GM18499 (cell line): ENCODE measurements at regions not wholly inside any gene's neighbourhood (a gene's known extent, or its start where the extent isn't known, plus 50 kb on each side); places are given as distances from the start of the nearest gene placed in this dataset.

Experiments used
- ATAC-seq: cut with Tn5 transposase; IDR thresholded peaks from one replicate; pipeline ENCODE4 v1.9.1; 2021; ENCODE audit warnings: moderate number of reproducible peaks; ENCODE audit not compliant: insufficient read depth, unreplicated experiment

- no peak for ATAC-seq
Observed at GRCh38 chr5:74279244-74279643, 361.3 kb downstream of the ENC1 start.

DNA sequence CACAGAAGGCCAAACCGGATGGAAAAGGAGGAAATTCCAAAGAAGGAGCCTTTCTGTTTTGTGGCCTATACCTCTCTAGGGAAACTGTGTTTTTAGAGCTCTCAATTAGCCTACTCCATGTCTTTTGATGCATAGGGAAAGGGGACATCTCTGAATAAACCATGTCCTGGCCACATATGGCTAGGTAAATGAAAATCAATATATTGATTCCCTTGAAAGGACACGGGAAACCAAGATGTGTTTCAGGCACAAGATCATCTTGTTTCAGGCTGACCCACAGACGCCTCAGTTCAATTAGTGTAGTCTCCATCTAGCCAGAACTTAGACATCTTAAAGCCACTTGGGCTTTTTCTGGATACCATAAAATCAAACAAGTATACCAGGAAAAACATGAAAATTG is 363.1 kb downstream of the ENC1 start:
- no peak for ATAC-seq

DNA sequence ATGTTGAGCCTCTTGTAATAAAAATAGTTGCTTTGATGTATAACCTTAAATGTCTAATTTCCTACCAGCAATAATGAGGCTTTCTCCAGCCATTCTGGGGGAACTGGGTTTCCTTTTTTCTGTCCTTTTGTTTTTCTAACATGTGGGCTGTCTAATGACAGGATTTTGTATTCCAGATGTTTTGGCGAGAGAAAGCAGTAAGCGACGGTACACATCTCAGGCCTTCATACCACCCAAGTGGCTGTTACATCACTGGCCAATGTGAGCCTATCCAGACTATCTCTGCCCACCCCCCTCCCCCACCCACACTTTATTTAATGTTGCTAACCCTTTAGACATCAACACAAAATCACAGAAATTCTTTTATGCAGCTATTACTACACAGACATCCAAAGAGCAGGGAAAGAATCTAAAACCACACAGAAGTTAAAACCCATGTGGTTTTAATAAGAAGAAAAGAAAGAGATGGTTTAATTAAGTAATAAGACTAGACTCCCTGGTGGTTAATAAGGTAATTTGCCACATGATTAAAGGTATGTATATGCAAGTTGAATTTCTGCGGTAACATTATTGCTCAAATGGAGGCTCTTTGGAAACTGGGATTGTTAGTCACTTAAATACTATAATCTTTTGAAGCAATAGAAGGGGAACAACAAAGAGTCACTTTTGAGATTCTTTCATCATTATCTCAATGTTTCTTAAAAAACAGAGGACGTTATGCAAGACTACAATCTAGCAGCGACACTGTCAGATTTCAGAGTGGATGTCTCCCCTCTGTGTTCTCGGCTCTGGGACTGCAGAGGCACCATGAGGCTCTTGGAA is 365.1 kb downstream of the ENC1 start:
- ATAC-seq: no peak

DNA sequence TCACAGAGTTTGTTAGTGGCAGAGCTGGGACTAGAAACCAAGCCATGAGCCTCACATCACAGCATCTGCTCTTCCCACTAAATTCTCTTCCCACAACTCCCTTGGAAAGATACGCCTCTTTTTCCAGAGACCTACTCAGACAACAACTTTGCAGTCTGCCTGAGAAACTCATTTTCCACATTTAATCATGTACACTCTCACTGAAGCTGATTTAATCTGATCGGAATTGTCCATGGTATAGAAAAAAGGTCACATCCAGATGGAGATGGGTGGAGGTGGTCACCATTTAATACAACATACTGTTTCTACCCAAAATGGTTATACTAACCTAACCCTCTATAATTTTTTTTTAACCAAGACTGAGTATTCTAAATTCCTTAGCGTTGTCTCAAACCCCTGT is 366.2 kb downstream of the ENC1 start:
- no peak for ATAC-seq

- no peak for ATAC-seq
Observed at GRCh38 chr5:74272831-74273451, 367.6 kb downstream of the ENC1 start.

GRCh38 chr5:74272024-74272775 is 368.3 kb downstream of the ENC1 start:
- ATAC-seq: no peak

DNA sequence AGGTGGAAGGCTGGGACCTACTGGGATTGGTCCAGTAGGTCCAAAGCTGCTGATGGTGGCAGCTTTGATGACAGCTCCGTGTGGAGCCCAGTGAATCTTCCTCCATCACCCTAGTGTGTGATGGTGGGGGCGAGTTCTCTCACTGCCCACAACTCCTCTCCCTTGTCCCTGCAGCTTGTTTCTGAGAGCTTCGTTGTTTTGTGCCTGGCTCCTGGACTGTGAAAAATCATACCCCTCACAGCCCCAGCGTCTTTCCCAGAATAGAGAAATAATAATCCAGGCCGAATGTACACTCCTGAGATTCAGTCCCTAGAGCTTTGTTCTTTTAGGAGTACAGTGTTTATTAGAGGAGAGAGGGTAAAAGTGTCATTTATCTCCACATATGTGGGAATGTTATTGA is 372.2 kb downstream of the ENC1 start:
- ATAC-seq: no peak

DNA sequence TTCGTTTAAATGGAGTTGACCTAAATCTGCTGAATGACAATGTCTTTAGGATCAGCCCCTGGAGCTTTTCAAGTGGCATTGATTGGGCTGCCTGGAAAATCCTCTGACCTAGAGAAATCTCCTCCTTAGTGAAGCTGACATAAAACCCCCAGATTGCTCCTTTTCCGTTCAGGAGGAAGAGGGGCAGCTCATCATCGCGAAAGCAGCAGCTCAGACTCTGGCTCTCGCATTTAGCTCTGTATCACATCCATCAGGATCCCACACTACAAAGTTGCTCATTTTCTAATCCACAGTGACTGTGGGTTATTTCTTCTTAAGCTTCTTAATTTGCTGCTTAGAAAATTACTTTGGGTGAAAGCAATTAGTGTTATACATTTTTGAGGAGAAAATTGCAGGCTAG is 373.7 kb downstream of the ENC1 start:
- ATAC-seq: no peak

- no peak for ATAC-seq
Observed at GRCh38 chr5:74266132-74266531, 374.4 kb downstream of the ENC1 start.

DNA sequence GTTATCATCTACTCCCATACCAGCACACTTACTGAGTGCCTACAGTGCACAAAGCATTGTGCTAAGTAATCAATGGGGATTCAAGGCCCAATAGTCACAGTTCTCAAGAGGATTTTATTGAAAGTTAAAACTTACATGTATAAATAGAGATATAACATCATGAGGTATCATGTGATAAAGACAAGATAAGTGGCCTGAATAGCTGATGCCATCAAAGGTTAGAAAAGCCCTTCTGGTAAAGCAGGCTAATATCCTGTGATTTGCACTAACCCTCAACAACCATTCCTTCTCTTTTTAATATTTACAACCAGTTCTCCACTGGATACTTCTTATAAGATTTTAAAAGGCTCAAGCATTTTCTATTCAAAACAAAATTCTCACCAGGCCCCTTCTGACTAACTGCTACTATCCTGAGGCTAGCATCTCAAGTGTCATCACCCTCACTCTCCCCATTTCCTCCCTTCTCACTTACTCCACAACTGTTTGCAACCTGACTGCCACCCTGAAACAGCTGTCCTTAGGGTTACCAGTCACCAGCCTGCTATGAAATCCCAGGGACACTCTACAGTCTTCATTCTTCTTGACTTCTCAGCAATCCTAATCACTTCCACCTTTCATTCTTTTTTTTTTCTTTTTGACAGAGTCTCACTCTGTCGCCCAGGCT is 377.9 kb downstream of the ENC1 start:
- ATAC-seq: no peak

DNA sequence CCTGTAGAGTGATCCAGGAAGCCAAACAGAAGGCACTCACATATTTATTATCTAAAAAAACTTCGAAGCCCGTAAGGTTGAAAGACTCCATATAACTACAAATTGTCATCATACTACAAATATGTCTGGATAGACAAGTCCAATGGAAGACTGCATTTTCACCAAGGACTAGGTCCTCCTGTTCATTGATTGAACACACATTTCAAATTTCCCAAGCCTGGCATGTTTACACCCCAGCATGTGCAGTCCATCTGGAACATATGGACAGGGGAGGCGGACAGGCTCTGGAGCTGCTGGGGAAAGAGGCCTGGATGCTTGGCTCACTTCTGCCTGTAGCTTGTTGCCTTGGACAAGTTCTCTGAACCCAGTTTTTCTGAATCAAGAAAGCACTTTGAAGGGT is 378.7 kb downstream of the ENC1 start:
- no peak for ATAC-seq

- ATAC-seq: no peak
Observed at GRCh38 chr5:74261421-74261820, 379.1 kb downstream of the ENC1 start.

DNA sequence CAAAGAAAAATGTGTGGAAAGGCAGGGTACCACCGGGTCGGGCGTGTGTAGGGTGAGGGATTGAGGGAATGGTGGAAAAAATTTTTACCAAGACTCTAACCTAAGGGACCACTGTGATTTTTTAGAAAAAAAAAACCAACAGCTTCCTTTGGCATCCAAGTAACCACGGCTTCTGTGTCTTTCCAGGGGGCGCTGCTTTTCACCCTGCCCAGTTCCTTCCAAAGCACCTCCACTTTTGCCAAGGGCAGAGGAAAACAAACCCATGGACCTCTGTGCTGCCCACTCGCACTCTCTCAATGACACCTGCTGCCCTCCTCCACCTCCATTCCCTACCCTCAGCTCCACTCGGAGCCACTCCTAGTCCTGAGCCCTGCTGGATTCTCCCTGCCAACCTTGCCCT is 381.0 kb downstream of the ENC1 start:
- no peak for ATAC-seq

DNA sequence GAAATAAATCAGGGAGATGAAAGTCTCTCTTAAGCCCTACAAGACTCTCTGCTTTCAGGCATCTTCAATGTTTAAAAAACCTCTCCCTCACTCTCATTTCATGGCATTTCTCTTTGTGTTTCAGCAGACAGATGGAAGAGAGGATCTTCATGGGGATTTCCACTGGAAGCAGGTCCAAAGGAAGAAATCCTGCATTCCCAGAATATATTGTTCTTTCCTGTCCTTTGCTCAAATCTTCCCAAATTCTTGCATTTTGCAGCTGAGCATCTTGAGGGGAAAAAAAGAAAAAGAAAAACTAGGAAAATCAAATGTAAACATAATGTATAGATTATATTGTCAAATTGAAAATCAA is 382.2 kb downstream of the ENC1 start:
- no peak for ATAC-seq

- no peak for ATAC-seq
Observed at GRCh38 chr5:74257645-74258313, 382.7 kb downstream of the ENC1 start.

DNA sequence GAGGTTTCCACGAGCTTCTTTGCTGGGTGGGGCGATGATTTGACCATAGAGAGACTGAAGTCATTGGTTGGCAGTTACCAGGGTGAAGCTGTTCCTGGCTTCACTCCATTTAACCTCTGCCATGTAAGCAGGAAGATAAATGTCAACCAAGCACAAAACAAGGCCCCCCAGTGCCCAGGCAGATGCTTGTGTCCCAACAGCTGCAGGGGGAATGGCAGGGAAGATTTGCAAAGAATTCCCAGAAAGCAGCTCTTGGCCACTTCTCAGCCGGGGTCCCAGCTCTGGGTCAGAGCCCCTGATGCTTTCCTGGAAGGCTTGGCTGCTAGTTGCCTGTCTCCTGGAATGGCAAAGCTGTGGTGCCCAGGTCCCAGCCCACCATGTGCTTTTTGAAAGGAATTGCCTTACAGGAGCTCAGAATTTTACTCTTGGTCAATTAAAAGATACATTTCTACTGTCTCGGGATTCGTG is 383.4 kb downstream of the ENC1 start:
- ATAC-seq: no peak

DNA sequence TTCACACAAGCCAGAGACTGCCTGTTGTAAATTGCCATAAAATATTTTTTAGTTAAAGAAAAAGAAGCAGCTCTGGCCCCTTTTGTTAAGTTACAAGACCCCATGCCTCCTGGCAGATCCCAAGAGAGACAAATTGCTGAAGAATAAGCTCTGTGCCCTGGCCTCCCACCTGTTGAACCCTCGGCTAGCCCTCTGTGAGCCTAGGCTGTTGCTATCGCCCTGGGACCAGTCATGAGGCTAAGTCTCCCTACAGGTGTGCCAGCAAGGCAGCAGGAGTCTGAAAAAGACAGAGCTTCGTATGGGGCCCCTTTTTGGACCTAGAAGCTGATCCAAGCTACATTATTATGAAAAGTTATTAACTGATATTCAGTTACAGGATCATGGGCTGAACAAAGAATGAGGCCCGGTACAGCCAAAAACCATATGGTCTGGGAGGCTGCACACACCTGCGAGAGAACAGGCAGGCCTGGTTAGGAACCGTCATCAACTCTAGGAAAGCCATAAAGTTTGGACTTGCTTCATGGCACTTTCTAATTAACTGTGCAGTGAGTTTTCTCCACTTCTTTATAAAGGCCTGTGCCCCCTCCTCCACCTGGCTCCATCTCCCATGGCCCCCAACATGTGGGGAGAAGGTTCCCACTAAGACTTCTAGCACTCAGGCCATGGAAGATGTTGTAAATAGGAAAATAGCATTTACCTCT is 384.7 kb downstream of the ENC1 start:
- no peak for ATAC-seq

- no peak for ATAC-seq
Observed at GRCh38 chr5:74254257-74254656, 386.3 kb downstream of the ENC1 start.

DNA sequence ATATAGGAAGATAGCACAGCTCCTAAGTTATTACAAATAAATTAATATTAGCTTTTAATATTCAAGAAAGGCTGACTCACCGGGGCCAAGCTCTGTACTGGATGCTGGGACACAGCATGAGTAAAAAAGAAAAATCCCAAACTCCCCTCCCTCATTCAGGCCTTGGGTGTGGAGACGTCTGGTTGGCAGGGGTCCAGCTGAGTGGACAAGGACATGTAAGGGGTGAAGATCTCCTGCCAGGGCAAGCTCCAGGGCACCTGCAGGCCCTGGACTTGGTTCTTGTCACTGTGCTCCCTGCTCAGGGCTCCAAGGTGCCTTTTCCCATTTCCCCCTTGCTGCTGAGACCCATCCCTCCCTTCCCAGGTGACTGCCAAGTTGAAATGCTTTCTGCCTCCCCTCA is 388.5 kb downstream of the ENC1 start:
- ATAC-seq: no peak
